T-helper 1 cell treated with Interleukin-12 subunit alpha and Interleukin-12 subunit beta and Interleukin-4 antibody, amounts not matched to agents 30 μg/mL and 1 μg/mL, for 36 hours (primary cell): ENCODE measurements at regions not wholly inside any gene's neighbourhood (a gene's known extent, or its start where the extent isn't known, plus 50 kb on each side); places are given as distances from the start of the nearest gene placed in this dataset.

Experiments used
- H3K27ac Mint-ChIP-seq: one replicate; pipeline ENCODE4 v1.8.0; 2021; ENCODE audit warnings: mild to moderate bottlenecking, mixed read lengths
- H3K27me3 Mint-ChIP-seq: one replicate; pipeline ENCODE4 v1.8.0; 2021; ENCODE audit warnings: low read depth, mixed read lengths
- H3K36me3 Mint-ChIP-seq: one replicate; pipeline ENCODE4 v1.8.0; 2021; ENCODE audit warnings: low read depth, mixed read lengths
- H3K4me1 Mint-ChIP-seq: one replicate; pipeline ENCODE4 v1.8.0; 2021; ENCODE audit warnings: low read depth, mixed read lengths
- H3K4me3 Mint-ChIP-seq: one replicate; pipeline ENCODE4 v1.8.0; 2021; ENCODE audit warnings: mild to moderate bottlenecking, moderate library complexity, mixed read lengths
- H3K9me3 Mint-ChIP-seq: one replicate; pipeline ENCODE4 v1.8.0; 2021; ENCODE audit warnings: mixed read lengths

- Mint-ChIP-seq H3K27ac (no peak overlapping the region), H3K4me3 (no peak overlapping the region), H3K36me3 (no peaks in the 10 kb centered on the region), H3K27me3 (no peaks in the 10 kb centered on the region), H3K4me1 (no peaks in the 10 kb centered on the region), H3K9me3 (peaks cover 26% of the 10 kb centered on the region)
Observed at GRCh38 chr7:69338144-69338543, 260.1 kb upstream of the AUTS2 start.

- Mint-ChIP-seq H3K27ac (no peak overlapping the region), H3K27me3 (no peaks in the 10 kb centered on the region), H3K9me3 (peaks cover 24% of the 10 kb centered on the region), H3K4me3 (no peak overlapping the region), H3K4me1 (no peaks in the 10 kb centered on the region), H3K36me3 (no peaks in the 10 kb centered on the region)
Observed at GRCh38 chr7:69341288-69341687, 257.0 kb upstream of the AUTS2 start.

GRCh38 chr7:69342154-69342884 lies 256.0 kb upstream of the AUTS2 start:
- Mint-ChIP-seq H3K9me3 (peaks cover 28% of the 10 kb centered on the region), H3K27me3 (no peaks in the 10 kb centered on the region), H3K4me3 (no peak overlapping the region), H3K36me3 (no peaks in the 10 kb centered on the region), H3K4me1 (no peaks in the 10 kb centered on the region), H3K27ac (no peak overlapping the region)

- Mint-ChIP-seq H3K27me3 (no peaks in the 10 kb centered on the region), H3K36me3 (no peaks in the 10 kb centered on the region), H3K27ac (no peak overlapping the region), H3K4me3 (no peak overlapping the region), H3K4me1 (no peaks in the 10 kb centered on the region), H3K9me3 (peaks cover 19% of the 10 kb centered on the region)
Observed at GRCh38 chr7:69349291-69349690, 249.0 kb upstream of the AUTS2 start.

GRCh38 chr7:69358163-69358821 lies 240.0 kb upstream of the AUTS2 start:
- Mint-ChIP-seq H3K4me3 (no peak overlapping the region), H3K4me1 (no peaks in the 10 kb centered on the region), H3K27me3 (no peaks in the 10 kb centered on the region), H3K36me3 (no peaks in the 10 kb centered on the region), H3K27ac (no peak overlapping the region), H3K9me3 (peaks cover 6% of the 10 kb centered on the region)

- peaks cover 6% of the 10 kb centered on the region for H3K9me3 Mint-ChIP-seq
- no peak overlapping the region for H3K4me3 Mint-ChIP-seq
- no peak overlapping the region for H3K27ac Mint-ChIP-seq
- H3K27me3 Mint-ChIP-seq, result no peaks in the 10 kb centered on the region
- no peaks in the 10 kb centered on the region for H3K4me1 Mint-ChIP-seq
- no peaks in the 10 kb centered on the region for H3K36me3 Mint-ChIP-seq
Observed at GRCh38 chr7:69359003-69359700, 239.1 kb upstream of the AUTS2 start.

GRCh38 chr7:69360913-69361312 lies 237.4 kb upstream of the AUTS2 start:
- Mint-ChIP-seq H3K4me1 (no peaks in the 10 kb centered on the region), H3K27ac (no peak overlapping the region), H3K4me3 (no peak overlapping the region)

GRCh38 chr7:69363136-69363535 lies 235.1 kb upstream of the AUTS2 start:
- H3K27ac Mint-ChIP-seq, result no peak overlapping the region
- H3K27me3 Mint-ChIP-seq, result no peaks in the 10 kb centered on the region
- peaks cover 8% of the 10 kb centered on the region for H3K9me3 Mint-ChIP-seq
- H3K4me1 Mint-ChIP-seq, result no peaks in the 10 kb centered on the region
- H3K36me3 Mint-ChIP-seq, result no peaks in the 10 kb centered on the region
- no peak overlapping the region for H3K4me3 Mint-ChIP-seq

More at GRCh38 chr7:69360913-69361312, 237.4 kb upstream of the AUTS2 start:
- H3K36me3 Mint-ChIP-seq, result no peaks in the 10 kb centered on the region
- H3K27me3 Mint-ChIP-seq, result no peaks in the 10 kb centered on the region
- peaks cover 6% of the 10 kb centered on the region for H3K9me3 Mint-ChIP-seq

- Mint-ChIP-seq H3K27me3 (no peaks in the 10 kb centered on the region), H3K4me1 (no peaks in the 10 kb centered on the region), H3K4me3 (no peak overlapping the region), H3K27ac (no peak overlapping the region), H3K36me3 (no peaks in the 10 kb centered on the region), H3K9me3 (peaks cover 8% of the 10 kb centered on the region)
Observed at GRCh38 chr7:69364813-69365643, 233.2 kb upstream of the AUTS2 start.

- no peak overlapping the region for H3K4me3 Mint-ChIP-seq
- H3K9me3 Mint-ChIP-seq, result peaks cover 8% of the 10 kb centered on the region
- H3K27ac Mint-ChIP-seq, result no peak overlapping the region
- H3K4me1 Mint-ChIP-seq, result no peaks in the 10 kb centered on the region
- H3K27me3 Mint-ChIP-seq, result no peaks in the 10 kb centered on the region
- no peaks in the 10 kb centered on the region for H3K36me3 Mint-ChIP-seq
Observed at GRCh38 chr7:69365651-69366192, 232.6 kb upstream of the AUTS2 start.

- H3K27ac Mint-ChIP-seq, result no peak overlapping the region
- no peak overlapping the region for H3K4me3 Mint-ChIP-seq
- no peaks in the 10 kb centered on the region for H3K36me3 Mint-ChIP-seq
- no peaks in the 10 kb centered on the region for H3K27me3 Mint-ChIP-seq
- H3K9me3 Mint-ChIP-seq, result peaks cover 8% of the 10 kb centered on the region
- no peaks in the 10 kb centered on the region for H3K4me1 Mint-ChIP-seq
Observed at GRCh38 chr7:69367780-69368179, 230.5 kb upstream of the AUTS2 start.

GRCh38 chr7:69373171-69374043 lies 224.9 kb upstream of the AUTS2 start:
- no peak overlapping the region for H3K4me3 Mint-ChIP-seq
- no peaks in the 10 kb centered on the region for H3K36me3 Mint-ChIP-seq
- peaks cover 7% of the 10 kb centered on the region for H3K9me3 Mint-ChIP-seq
- no peaks in the 10 kb centered on the region for H3K4me1 Mint-ChIP-seq
- no peaks in the 10 kb centered on the region for H3K27me3 Mint-ChIP-seq
- no peak overlapping the region for H3K27ac Mint-ChIP-seq

- Mint-ChIP-seq H3K27me3 (no peaks in the 10 kb centered on the region), H3K36me3 (no peaks in the 10 kb centered on the region), H3K27ac (no peak overlapping the region), H3K4me1 (no peaks in the 10 kb centered on the region), H3K9me3 (peaks cover 10% of the 10 kb centered on the region), H3K4me3 (no peak overlapping the region)
Observed at GRCh38 chr7:69374044-69374425, 224.2 kb upstream of the AUTS2 start.
